HG03354 (cell line): ENCODE measurements at regions not wholly inside any gene's neighbourhood (a gene's known extent, or its start where the extent isn't known, plus 50 kb on each side); places are given as distances from the start of the nearest gene placed in this dataset.

Experiments used
- ATAC-seq: cut with Tn5 transposase; IDR thresholded peaks from one replicate; pipeline ENCODE4 v1.9.1; 2021; ENCODE audit warnings: mild to moderate bottlenecking; ENCODE audit not compliant: unreplicated experiment, poor library complexity, severe bottlenecking

- ATAC-seq, result no peak
Observed at GRCh38 chr18:79608535-79608934, 71.1 kb upstream of the CTDP1 start.

DNA sequence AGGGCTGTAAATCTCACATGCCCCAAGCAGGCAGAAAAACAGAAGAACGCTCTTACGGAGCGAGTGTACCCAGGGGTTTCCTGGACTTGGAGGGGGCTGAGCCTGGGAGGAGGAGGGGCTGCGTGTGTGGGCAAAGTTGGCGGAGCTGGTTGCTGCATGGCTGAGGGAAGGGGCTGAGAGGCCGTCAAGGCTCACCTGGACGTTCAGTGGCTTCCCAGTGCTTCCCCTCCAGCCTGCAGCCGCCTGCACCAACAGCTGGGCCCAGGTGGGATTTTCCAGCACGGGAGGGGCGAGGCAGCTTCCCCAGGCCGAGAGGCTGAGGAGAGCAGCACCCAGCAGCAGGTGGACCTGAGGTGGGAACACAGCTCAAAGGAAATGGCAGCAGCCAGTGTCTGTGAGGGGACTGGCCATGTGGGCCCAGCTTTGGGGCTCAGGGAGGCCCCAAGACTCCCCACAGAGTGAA is 70.6 kb upstream of the CTDP1 start:
- ATAC-seq, result no peak

DNA sequence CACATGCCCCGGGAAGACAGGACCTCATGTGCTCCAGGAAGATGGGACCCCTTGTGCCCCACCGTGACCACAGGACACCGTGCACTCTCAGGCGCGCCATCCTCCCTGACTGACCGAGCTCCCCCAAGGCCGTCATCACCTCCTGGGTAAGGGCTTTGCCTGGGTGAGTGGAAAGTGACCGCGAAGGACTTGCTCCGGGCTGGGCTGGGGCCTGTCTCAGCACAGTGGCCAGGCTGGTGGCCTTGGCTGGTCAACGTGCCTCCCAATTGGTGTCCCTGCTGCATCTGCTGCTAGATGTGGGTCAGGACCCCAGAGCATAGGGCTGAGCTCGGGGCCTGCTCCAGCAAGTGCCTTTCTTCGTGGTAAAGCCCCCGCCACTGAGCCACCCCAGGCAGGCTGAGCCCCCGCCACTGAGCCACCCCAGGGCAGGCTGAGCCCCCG is 69.7 kb upstream of the CTDP1 start:
- no peak for ATAC-seq

- no peak for ATAC-seq
Observed at GRCh38 chr18:79610461-79611039, 69.1 kb upstream of the CTDP1 start.

- ATAC-seq, result no peak
Observed at GRCh38 chr18:79611040-79611681, 68.4 kb upstream of the CTDP1 start.

DNA sequence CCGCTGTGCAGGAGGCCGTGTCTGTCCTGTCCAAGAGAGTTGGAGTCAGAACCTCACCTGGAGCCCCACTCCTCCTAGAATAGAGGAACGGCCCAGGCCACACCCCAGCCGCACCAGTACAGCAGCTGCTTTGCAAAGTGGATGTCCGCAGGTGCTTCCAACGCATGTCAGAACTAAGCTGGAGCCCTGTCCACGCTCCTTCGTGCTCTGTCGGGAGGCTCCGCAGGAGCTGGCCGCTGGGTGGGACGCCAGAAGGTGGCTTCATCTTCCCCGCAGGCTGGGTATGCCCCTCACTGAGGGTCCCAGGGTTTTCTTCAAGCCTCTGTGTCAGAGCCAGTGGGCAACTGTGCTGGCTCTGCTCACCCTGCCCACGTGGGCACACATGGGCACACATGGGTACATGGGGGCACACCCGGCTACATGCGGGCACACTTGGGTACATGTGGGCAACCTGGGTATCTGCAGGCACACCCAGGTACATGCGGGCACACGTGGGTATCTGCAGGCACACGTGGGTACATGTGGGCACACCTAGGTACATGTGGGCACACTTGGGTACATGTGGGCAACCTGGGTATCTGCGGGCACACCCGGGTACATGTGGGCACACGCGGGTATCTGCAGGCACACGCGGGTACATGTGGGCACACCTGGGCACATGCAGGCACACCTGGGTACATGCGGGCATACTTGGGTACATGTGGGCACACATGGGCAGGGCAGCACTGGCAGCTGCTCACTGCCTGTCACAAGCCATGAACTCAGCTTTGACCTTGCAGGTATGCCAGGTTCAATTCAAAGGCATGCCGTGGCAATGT is 67.1 kb upstream of the CTDP1 start:
- no peak for ATAC-seq

DNA sequence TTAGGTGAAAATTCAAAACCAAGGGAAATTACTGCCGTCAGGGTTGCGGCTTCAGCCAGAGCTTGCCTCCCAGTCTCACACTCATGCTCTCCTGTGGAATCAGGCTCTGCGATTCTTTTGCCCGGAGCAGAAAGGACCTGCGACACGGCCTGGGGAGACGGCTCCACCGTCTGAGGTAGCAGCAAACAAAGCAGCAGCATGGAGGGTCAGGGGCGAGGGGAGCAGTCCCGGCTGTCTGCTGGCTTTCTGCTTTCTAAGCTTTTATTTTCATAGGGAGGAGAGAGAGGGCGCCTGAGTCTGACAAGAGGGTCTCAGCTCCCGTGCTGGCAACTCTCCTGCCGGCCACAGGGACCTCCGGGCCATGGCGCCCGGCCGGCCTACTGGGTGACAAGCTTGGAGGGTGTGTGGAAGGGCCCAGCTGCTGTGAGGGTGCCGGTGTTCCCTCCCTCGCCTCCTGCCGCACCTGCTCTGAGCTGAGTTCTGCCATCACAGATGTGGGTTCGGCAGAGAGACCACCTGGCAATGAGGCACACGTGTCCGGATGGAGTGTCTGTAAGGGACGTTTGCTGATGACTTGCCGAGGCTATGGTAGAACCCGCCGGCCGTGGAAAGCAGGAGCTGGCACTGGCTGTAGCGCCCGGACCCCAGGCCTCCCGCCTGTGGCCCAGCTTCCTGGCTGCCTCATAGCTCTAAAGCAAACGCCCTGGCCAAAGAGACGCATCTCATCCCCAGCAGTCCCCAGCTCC is 66.2 kb upstream of the CTDP1 start:
- no peak for ATAC-seq

- no peak for ATAC-seq
Observed at GRCh38 chr18:79614211-79614955, 65.2 kb upstream of the CTDP1 start.

GRCh38 chr18:79615091-79615490 is 64.5 kb upstream of the CTDP1 start:
- no peak for ATAC-seq

- no peak for ATAC-seq
Observed at GRCh38 chr18:79615586-79615985, 64.0 kb upstream of the CTDP1 start.

GRCh38 chr18:79616651-79617510 is 62.7 kb upstream of the CTDP1 start:
- no peak for ATAC-seq

GRCh38 chr18:79617511-79618500 is 61.8 kb upstream of the CTDP1 start:
- no peak for ATAC-seq

DNA sequence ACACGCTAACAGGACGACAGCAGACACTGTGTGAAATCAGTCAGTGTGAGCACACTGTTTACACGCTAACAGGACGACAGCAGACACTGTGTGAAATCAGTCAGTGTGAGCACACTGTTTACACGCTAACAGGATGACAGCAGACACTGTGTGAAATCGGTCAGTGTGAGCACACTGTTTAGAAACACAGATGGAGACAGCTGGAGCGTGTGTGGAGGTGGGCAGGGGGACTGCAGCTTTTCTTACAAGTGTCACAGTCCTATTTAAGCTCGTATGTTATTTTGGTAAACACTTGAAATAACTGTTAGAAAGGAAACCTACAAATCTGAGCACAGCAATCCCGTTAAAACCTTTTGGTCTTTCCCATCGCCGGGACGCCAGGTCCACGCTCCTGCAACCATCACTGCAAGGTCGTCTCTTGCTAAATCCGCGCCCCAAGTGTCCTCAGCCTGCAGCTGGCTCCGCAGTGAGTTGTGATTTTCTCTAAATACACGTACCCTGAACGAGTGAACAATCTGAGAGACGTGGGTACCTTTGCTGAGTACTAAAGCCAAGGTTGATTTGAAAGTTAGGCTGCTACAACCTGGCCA is 58.9 kb upstream of the CTDP1 start:
- no peak for ATAC-seq

DNA sequence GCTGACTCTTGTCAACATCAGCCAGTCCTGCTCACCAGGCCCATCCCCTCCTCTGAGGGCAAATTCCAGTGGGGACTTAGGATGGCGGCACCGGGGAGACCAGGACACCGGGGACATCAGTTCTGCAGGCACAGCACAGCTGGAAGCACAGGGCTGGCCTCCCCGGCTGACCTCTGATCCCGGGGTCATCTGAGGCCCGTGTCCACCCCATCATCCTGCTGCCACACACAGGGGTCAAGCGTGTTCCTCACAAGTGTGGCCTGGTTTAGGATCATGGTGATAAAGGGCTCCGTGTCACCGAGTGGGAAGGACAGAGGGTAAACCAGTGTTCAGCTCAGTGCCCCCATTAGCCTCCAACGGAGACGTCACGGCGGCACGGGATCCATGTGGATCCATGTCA is 58.1 kb upstream of the CTDP1 start:
- ATAC-seq, result no peak

- ATAC-seq, result no peak
Observed at GRCh38 chr18:79622004-79622403, 57.6 kb upstream of the CTDP1 start.

- ATAC-seq, result peak; percentile 42
Observed at GRCh38 chr18:79624356-79625170, 55.0 kb upstream of the CTDP1 start.
